GM18517 (cell line): ENCODE measurements at regions not wholly inside any gene's neighbourhood (a gene's known extent, or its start where the extent isn't known, plus 50 kb on each side); places are given as distances from the start of the nearest gene placed in this dataset.
"Not testable (repeated sequence)": the region's sequence is repeated elsewhere in the genome, so short reads cannot be mapped to it uniquely, and the experiment has no call there.

Experiments used
- ATAC-seq: cut with Tn5 transposase; IDR thresholded peaks from one replicate; pipeline ENCODE4 v1.9.1; 2021; ENCODE audit warnings: mild to moderate bottlenecking, moderate library complexity; ENCODE audit not compliant: unreplicated experiment

DNA sequence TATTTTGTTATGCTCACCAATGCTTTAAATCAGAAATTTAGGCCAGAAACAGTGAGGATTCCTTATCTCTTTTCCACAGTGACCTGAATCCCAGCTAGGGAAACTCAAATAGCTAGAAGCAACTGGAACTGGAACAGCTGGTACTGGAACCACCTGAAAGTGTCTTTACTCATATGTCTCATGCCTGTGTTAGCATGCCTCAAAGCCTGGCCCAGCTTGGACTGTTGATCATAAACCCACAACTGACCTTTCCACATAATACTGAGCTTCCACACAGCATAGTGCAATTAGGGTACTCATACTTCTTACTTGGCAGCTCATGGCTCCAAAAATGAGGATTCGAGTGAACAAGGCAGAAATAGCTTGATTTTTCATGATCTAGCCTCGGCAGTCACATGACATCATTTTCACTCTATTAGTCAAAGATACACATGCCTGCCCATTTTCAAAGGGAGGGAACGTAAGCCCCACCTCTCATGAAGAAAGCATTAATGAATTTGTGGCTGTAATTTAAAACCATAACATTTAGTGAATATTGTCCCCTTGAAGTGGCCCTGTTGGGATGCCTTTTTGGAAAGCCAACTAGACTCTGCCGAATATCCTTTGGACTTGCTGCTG is 80.8 kb upstream of the ACSL1 start:
- no peak for ATAC-seq

DNA sequence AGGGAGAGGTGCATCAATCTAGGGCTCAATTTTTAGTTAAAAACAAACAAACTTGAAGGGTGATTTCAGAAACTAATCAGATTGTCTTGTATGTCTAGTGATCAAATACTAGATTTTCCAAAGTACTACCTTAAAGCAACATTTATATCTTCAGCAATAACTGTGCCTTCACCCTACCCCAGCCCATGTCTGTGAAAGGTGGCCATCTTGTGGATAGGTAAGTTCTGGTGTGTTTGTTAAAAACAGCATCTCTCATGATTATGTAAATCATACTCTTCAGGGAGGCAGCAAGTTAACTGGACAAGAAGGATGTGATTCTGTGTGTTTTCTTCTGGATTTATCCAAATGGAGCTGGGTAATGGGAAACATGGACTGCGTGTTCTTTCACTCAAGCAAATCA is 81.4 kb upstream of the ACSL1 start:
- ATAC-seq, result no peak

- no peak for ATAC-seq
These were observed 82.0 kb upstream of the ACSL1 start for GRCh38 chr4:184907810-184908209.

GRCh38 chr4:184911310-184911709 is 85.5 kb upstream of the ACSL1 start:
- ATAC-seq, result no peak

- no peak for ATAC-seq
These were observed 87.8 kb upstream of the ACSL1 start for GRCh38 chr4:184913356-184914143.

- ATAC-seq, result not testable (repeated sequence)
These were observed 93.0 kb upstream of the ACSL1 start for GRCh38 chr4:184918799-184919198.

GRCh38 chr4:184921456-184921855 is 95.7 kb upstream of the ACSL1 start:
- ATAC-seq, result no peak

DNA sequence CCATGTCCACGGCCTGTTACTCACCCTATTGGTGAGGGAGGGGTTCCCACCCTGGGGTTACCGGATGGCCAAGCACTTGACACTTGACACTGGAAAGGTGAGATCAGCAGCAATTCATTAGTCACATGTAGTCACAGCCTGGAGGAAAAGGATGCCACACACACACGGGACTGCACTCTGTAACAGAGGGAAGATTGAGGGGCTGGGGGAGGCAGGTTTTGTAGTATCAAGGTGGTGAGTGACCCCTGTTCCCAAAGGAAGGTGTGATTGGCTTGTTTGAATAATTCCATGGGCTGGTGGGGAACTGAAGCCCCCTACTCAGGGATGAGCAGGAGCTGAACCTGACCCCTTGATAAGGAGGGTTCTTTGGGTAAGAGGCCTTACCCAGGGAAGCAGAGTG is 96.0 kb upstream of the HELT start:
- ATAC-seq, result no peak

DNA sequence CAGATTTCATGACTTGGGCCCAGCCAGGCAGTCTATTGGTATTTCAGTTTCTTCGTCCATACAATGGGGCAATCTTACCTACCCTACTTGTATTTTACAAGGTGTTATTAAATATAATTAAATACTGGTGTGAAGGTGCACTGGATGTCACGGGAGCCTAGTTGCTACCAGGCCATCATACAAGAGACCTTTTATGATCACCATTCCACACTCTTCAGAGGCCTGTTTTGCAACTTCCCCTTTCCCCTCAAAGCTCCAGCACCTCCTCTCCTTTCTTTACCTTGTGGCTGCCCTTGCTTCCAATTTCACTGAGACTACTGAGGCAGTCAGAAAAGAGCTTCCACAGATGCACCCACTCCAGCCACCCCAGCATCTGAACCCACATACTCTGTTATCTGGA is 93.8 kb upstream of the HELT start:
- no peak for ATAC-seq

- ATAC-seq, result no peak
These were observed 88.8 kb upstream of the HELT start for GRCh38 chr4:184929476-184929875.

- no peak for ATAC-seq
These were observed 88.3 kb upstream of the HELT start for GRCh38 chr4:184930026-184930425.

- ATAC-seq, result no peak
These were observed 85.9 kb upstream of the HELT start for GRCh38 chr4:184932343-184932742.

GRCh38 chr4:184933311-184933710 is 85.0 kb upstream of the HELT start:
- no peak for ATAC-seq

DNA sequence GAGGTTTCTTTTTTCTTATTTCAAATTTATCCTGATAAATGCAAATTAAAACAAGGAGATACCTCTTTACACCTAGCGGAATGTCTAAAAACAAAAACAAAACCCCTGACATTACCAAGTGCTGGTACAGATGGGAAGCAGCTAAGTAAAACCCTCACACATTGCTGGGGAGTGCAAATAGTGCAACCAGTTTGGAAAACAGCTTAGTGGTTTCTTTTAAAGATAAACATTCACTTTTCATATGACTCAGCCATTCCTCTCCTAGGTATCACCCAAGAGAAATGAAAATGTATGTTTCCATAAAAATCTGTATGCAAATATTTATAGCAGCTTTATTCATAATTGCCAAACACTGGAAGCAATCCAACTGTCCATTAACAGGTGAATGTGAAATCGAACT is 84.1 kb upstream of the HELT start:
- ATAC-seq, result no peak

- ATAC-seq, result no peak
These were observed 83.3 kb upstream of the HELT start for GRCh38 chr4:184934961-184935360.

DNA sequence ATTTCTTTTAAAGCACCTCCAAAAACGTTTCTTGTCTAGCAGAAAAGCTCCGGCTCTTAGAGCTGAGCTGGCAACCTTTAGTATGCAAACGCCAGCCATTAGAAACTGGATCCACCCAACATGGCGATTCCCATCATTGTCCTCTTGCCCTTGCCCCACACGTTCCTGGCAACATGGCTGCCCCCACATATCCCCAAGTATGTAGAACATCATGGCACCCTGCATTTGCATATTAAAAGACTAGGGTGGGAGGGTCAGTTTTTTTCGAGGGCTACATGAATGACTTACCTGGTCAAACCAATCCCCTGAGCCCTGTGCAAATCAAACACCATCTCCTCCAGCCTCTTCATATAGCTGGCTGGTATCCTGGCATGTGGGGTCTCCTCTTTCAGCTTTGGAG is 82.2 kb upstream of the HELT start:
- no peak for ATAC-seq

DNA sequence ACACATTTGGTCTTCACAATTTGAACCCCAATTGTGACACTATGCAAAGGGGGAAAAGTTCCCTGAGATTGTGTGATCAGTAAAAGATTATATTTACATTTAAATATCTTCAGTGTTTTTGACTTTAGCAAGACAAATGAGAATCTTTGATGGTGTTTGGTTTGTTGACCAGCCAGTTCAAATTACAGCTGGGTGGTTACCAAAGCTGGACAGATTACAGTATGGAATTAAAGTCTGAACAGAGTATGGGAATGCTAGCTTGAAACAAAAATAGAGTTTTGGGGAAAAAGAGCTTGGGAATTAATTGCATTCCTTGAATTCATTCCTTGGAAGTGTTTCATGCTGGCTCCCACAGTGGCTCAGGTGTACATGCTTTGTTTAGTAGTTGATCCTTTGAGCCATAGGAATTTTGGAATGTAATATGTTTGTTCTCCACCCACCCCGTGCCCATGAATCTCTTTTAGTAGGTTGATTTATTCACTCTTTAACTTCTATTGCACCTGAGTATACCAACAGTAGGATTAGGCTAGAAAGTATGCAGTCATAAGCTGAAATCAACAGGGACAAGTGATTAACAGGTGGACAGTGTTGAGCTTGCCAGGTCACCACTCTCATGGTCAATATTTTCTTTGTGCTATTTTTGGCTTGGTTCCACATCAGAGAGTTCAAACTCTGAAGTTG is 81.1 kb upstream of the HELT start:
- no peak for ATAC-seq

GRCh38 chr4:184937745-184938144 is 80.5 kb upstream of the HELT start:
- ATAC-seq, result no peak

GRCh38 chr4:184938871-184939270 is 79.4 kb upstream of the HELT start:
- no peak for ATAC-seq

- no peak for ATAC-seq
These were observed 78.3 kb upstream of the HELT start for GRCh38 chr4:184939978-184940377.

- ATAC-seq, result no peak
These were observed 77.8 kb upstream of the HELT start for GRCh38 chr4:184940500-184940899.
